ENCODE measurements at regions not wholly inside any gene's neighbourhood (a gene's known extent, or its start where the extent isn't known, plus 50 kb on each side); places are given as distances from the start of the nearest gene placed in this dataset.

- no peaks in the 10 kb centered on the region for H3K9me3 Mint-ChIP-seq
- DNase-seq (ENCODE audit: extremely low spot score, unreplicated experiment) = no peak
- H3K4me3 Mint-ChIP-seq = no peak overlapping the region
These were observed 92.5 kb upstream of the MAP2 start for GRCh38 chr2:209331291-209331844.

GRCh38 chr2:209334188-209335017 lies 89.4 kb upstream of the MAP2 start:
- H3K9me3 Mint-ChIP-seq = no peaks in the 10 kb centered on the region
- no peak overlapping the region for H3K27ac Mint-ChIP-seq
- no peaks in the 10 kb centered on the region for H3K4me1 Mint-ChIP-seq (ENCODE audit: unreplicated experiment)
- H3K27me3 Mint-ChIP-seq = peaks cover 5% of the 10 kb centered on the region
- no peaks in the 10 kb centered on the region for H3K36me3 Mint-ChIP-seq
- TF ChIP-seq CTCF (conservative IDR thresholded peaks at IDR 0.05) = peak; percentile 95
- H3K4me3 Mint-ChIP-seq = no peak overlapping the region
- no peak for DNase-seq (ENCODE audit: extremely low spot score, unreplicated experiment)

More at GRCh38 chr2:209331291-209331844, 92.5 kb upstream of the MAP2 start:
- Mint-ChIP-seq H3K36me3 (no peaks in the 10 kb centered on the region), H3K27me3 (no peaks in the 10 kb centered on the region), H3K27ac (no peak overlapping the region), H3K4me1 (ENCODE audit: unreplicated experiment) (no peaks in the 10 kb centered on the region)
- TF ChIP-seq CTCF (conservative IDR thresholded peaks at IDR 0.05) = peak; percentile 71

GRCh38 chr2:209340522-209340921 lies 83.3 kb upstream of the MAP2 start:
- H3K27me3 Mint-ChIP-seq = peaks cover 5% of the 10 kb centered on the region
- DNase-seq (ENCODE audit: extremely low spot score, unreplicated experiment) = no peak
- TF ChIP-seq CTCF (conservative IDR thresholded peaks at IDR 0.05) = no peak
- no peak overlapping the region for H3K4me3 Mint-ChIP-seq
- H3K27ac Mint-ChIP-seq = no peak overlapping the region
- no peaks in the 10 kb centered on the region for H3K4me1 Mint-ChIP-seq (ENCODE audit: unreplicated experiment)
- no peaks in the 10 kb centered on the region for H3K36me3 Mint-ChIP-seq
- H3K9me3 Mint-ChIP-seq = no peaks in the 10 kb centered on the region

DNA sequence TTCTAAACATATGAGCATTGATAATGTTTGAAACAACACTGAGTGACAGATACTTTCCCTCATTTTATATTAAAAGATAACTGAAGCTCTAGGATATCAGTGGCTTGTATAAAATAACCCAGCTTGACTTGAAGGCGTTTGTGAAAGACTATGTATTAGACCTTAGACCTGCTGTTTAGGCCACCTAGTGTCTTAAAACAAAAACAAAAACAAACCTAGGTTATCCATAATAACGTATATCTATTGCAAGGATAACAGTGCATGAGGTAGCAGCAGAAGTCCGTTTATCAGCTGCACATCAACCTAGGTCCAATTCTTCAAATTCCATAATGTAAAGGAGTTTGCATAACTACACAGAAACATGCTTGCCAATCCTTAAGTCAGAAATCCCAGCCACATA lies 79.5 kb upstream of the MAP2 start:
- DNase-seq (ENCODE audit: extremely low spot score, unreplicated experiment) = no peak
- no peaks in the 10 kb centered on the region for H3K27me3 Mint-ChIP-seq
- H3K36me3 Mint-ChIP-seq = no peaks in the 10 kb centered on the region
- H3K27ac Mint-ChIP-seq = no peak overlapping the region
- no peak for TF ChIP-seq CTCF (conservative IDR thresholded peaks at IDR 0.05)
- no peaks in the 10 kb centered on the region for H3K9me3 Mint-ChIP-seq
- no peak overlapping the region for H3K4me3 Mint-ChIP-seq
- no peaks in the 10 kb centered on the region for H3K4me1 Mint-ChIP-seq (ENCODE audit: unreplicated experiment)

- no peak for TF ChIP-seq CTCF (conservative IDR thresholded peaks at IDR 0.05)
- DNase-seq (ENCODE audit: extremely low spot score, unreplicated experiment) = no peak
- no peak overlapping the region for H3K4me3 Mint-ChIP-seq
- no peaks in the 10 kb centered on the region for H3K27me3 Mint-ChIP-seq
- no peaks in the 10 kb centered on the region for H3K36me3 Mint-ChIP-seq
- H3K9me3 Mint-ChIP-seq = no peaks in the 10 kb centered on the region
- no peak overlapping the region for H3K27ac Mint-ChIP-seq
- H3K4me1 Mint-ChIP-seq (ENCODE audit: unreplicated experiment) = no peaks in the 10 kb centered on the region
These were observed 75.4 kb upstream of the MAP2 start for GRCh38 chr2:209348433-209348832.
